GM12878 (cell line): ENCODE measurements at regions not wholly inside any gene's neighbourhood (a gene's known extent, or its start where the extent isn't known, plus 50 kb on each side); places are given as distances from the start of the nearest gene placed in this dataset.

Experiments
- ATAC-seq: fragments of 200-7000 bp; cut with Tn5 transposase; 3 replicates; pipeline ENCODE4 v1.9.1; 2020; ENCODE audit warnings: mild to moderate bottlenecking, moderate library complexity
- BruUV-seq: library from RNA; stranded (reverse); fragments of 400-500 nt; replicated peaks from 2 replicates; lab custom pipeline; 2021; lab: Mats Ljungman, UMichigan
- CTCF ChIA-PET: fragments of 300-600 bp; sonication (Branson Sonifier 250); formaldehyde crosslinking; extraction: SDS; loops from one replicate; lab custom pipeline; 2021; ENCODE audit warnings: inconsistent platforms; lab: Yijun Ruan, JAX
- POLR2A ChIA-PET: fragments of 350-600 bp; formaldehyde crosslinking; extraction: SDS; loops from one replicate; lab custom pipeline; 2021; ENCODE audit warnings: inconsistent platforms; lab: Charles Lee
- RAD21 ChIA-PET: fragments of 300-600 bp; sonication (Branson Sonifier 250); formaldehyde crosslinking; loops from one replicate; lab custom pipeline; 2023; ENCODE audit warnings: antibody characterized with exemption; ENCODE audit not compliant: unreplicated experiment; lab: Charles Lee
- SMC1A ChIA-PET: fragments of 300-600 bp; sonication (Branson Sonifier 250); formaldehyde crosslinking; loops from one replicate; lab custom pipeline; 2023; ENCODE audit not compliant: unreplicated experiment, uncharacterized antibody; lab: Charles Lee
- DNase-seq: peaks from one replicate; pipeline ENCODE4 v3.0.0-alpha.2; 2011; ENCODE audit warnings: low read depth, low spot score
- FAIRE-seq: peaks from 3 replicates; lab custom pipeline; 2011; peaks lifted over from hg19 to GRCh38; lab: Jason Lieb, UNC
- H2AFZ ChIP-seq: 2 replicates; pipeline ENCODE4 v1.6.0; 2011; ENCODE audit warnings: low read depth, low read length, control low read depth; ENCODE audit not compliant: control insufficient read depth
- H3K27ac ChIP-seq: 2 replicates; pipeline ENCODE4 v1.5.1; 2011; ENCODE audit warnings: control low read depth; ENCODE audit not compliant: control insufficient read depth, insufficient read depth
- H3K27me3 ChIP-seq, 2 experiments: replicated peaks in 1 of 2; 2 replicates each; pipeline versions ENCODE4 v1.6.0 to v1.6.1; 2011; ENCODE audit warnings: low read length in 1 of 2; ENCODE audit not compliant: control insufficient read depth in 2 of 2, insufficient read depth in 2 of 2
- H3K36me3 ChIP-seq, 2 experiments: 2 replicates each; pipeline ENCODE4 v1.5.1; 2011; ENCODE audit warnings: low read length in 1 of 2; ENCODE audit not compliant: control insufficient read depth in 2 of 2, insufficient read depth in 2 of 2
- H3K4me1 ChIP-seq: 2 replicates; pipeline ENCODE4 v1.6.1; 2011; ENCODE audit warnings: mild to moderate bottlenecking, low read length, moderate library complexity, mixed read lengths; ENCODE audit not compliant: control insufficient read depth, insufficient read depth
- H3K4me2 ChIP-seq: 2 replicates; pipeline ENCODE4 v1.6.0; 2011; ENCODE audit warnings: control low read depth; ENCODE audit not compliant: control insufficient read depth, insufficient read depth
- H3K4me3 ChIP-seq: fragments of 200-600 bp; sonication (generic); 2 replicates; pipeline ENCODE4 v1.5.1; 2016
- H3K79me2 ChIP-seq: 2 replicates; pipeline ENCODE4 v1.6.0; 2011; ENCODE audit warnings: low read length; ENCODE audit not compliant: control insufficient read depth, insufficient read depth
- H3K9ac ChIP-seq: 2 replicates; pipeline ENCODE4 v1.8.0; 2011; ENCODE audit warnings: low read length, control low read depth, mixed read lengths; ENCODE audit not compliant: control insufficient read depth, insufficient read depth
- H3K9me3 ChIP-seq: replicated peaks from 3 replicates; pipeline ENCODE4 v1.5.1; 2011; ENCODE audit warnings: mild to moderate bottlenecking, low read length; ENCODE audit not compliant: control insufficient read depth, insufficient read depth
- H4K20me1 ChIP-seq: 2 replicates; pipeline ENCODE4 v1.6.0; 2011; ENCODE audit not compliant: control insufficient read depth, insufficient read depth
- ASH2L ChIP-seq: fragments of 300-600, 200-600 bp; sonication (generic); IDR thresholded peaks from 2 replicates; pipeline ENCODE4 v1.6.1; 2017; ENCODE audit warnings: low read depth, mild to moderate bottlenecking, borderline replicate concordance
- CHD4 ChIP-seq: fragments of 200-600 bp; sonication (generic); IDR thresholded peaks from 2 replicates; pipeline ENCODE4 v1.6.1; 2016; ENCODE audit warnings: mild to moderate bottlenecking
- DPF2 ChIP-seq: fragments of 450-650 bp; IDR thresholded peaks from 2 replicates; pipeline ENCODE4 v1.6.1; 2017; ENCODE audit warnings: mild to moderate bottlenecking
- ETV6 ChIP-seq, 2 experiments: fragments of 450-650 bp in 1 of 2; IDR thresholded peaks in 1 of 2; conservative IDR thresholded peaks in 1 of 2; 2 replicates each; pipeline ENCODE4 v1.6.1; 2014; ENCODE audit warnings: antibody characterized with exemption in 1 of 2, borderline replicate concordance in 1 of 2, low read depth in 1 of 2, mild to moderate bottlenecking in 1 of 2, moderate library complexity in 1 of 2
- IRF4 ChIP-seq: IDR thresholded peaks from 2 replicates; pipeline ENCODE4 v1.6.1; 2011; ENCODE audit warnings: low read depth, low read length
- MYB ChIP-seq: fragments of 150-350 bp; IDR thresholded peaks from 2 replicates; pipeline ENCODE4 v1.6.1; 2014; ENCODE audit warnings: mild to moderate bottlenecking, low read depth, low read length, borderline replicate concordance
- POLR2AphosphoS5 ChIP-seq: IDR thresholded peaks from 2 replicates; pipeline ENCODE4 v1.6.1; 2011; ENCODE audit warnings: mild to moderate bottlenecking, low read length, inconsistent platforms
- RCOR1 ChIP-seq: conservative IDR thresholded peaks from 2 replicates; pipeline ENCODE4 v1.6.1; 2012; ENCODE audit warnings: low read depth, low read length, improper control_type of control experiment
- RFX5 ChIP-seq: IDR thresholded peaks from 2 replicates; pipeline ENCODE4 v1.6.1; 2011; ENCODE audit warnings: low read depth, low read length, improper control_type of control experiment
- SMAD1 ChIP-seq: fragments of 450-650 bp; IDR thresholded peaks from 2 replicates; pipeline ENCODE4 v1.6.1; 2018; ENCODE audit warnings: mild to moderate bottlenecking, low read depth; ENCODE audit not compliant: partially characterized antibody
- SPI1 ChIP-seq: IDR thresholded peaks from 2 replicates; pipeline ENCODE4 v1.6.1; 2011; ENCODE audit warnings: low read depth, mild to moderate bottlenecking, low read length, moderate library complexity, borderline replicate concordance; ENCODE audit not compliant: insufficient read depth
- YBX1 ChIP-seq: fragments of 450-650 bp; IDR thresholded peaks from 2 replicates; pipeline ENCODE4 v1.6.1; 2016; ENCODE audit warnings: antibody characterized with exemption
- WGBS: methylation state at CpG from one replicate; pipeline ENCODE4 v1.1.6; 2016; ENCODE audit warnings: low lambda C conversion rate; ENCODE audit not compliant: insufficient replicate concordance, insufficient coverage; ENCODE audit errors: missing lambda C conversion rate; 5-methylcytosine and 5-hydroxymethylcytosine counted together
- in situ Hi-C: fragments of 300-500 bp; cut with MboI; formaldehyde crosslinking; loops from 9 replicates; pipeline ENCODE4 v1.14.3; 2018; ENCODE audit warnings: mixed read lengths
- intact Hi-C: fragments of 100-400 bp; cut with micrococcal nuclease; formaldehyde crosslinking; loops from one replicate; pipeline ENCODE4 v1.14.2; 2022; ENCODE audit not compliant: unreplicated experiment
- TF ChIP-seq, protein P1 (sequence below): IDR thresholded peaks from 2 replicates; pipeline ENCODE4 v1.6.1; 2012; ENCODE audit warnings: low read depth, low read length, improper control_type of control experiment
- TF ChIP-seq, protein P2 (sequence below): fragments of 450-650 bp; IDR thresholded peaks from 2 replicates; pipeline ENCODE4 v1.6.1; 2016; ENCODE audit warnings: mild to moderate bottlenecking
- TF ChIP-seq, protein P3 (sequence below): IDR thresholded peaks from 2 replicates; pipeline ENCODE4 v1.6.1; 2012; ENCODE audit warnings: mild to moderate bottlenecking, low read depth, low read length
- TF ChIP-seq, protein P4 (sequence below): fragments of 450-650 bp; IDR thresholded peaks from 2 replicates; pipeline ENCODE4 v1.6.1; 2017; ENCODE audit warnings: mild to moderate bottlenecking, low read depth, inconsistent platforms; ENCODE audit not compliant: poor library complexity, severe bottlenecking

DNA sequence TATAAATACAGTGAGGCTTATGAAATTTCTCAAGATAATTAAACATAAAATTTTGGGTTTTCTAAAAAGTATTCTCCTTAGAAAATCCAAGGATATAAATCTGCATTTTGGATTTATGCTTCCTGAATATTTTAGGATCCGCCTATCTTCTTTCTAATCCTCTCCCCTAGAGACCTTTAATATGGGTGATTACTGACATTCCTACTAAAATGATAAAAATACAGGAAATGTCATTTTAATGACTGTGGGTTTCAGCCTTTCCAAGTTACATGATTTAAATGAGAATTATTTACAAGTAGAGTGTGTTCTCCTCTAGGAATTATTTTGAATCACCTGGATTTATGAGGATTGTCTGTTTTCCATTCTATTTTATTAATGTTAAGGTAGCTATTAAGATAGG is 150.4 kb downstream of the C7orf25 start (continued):
- no peak for TF ChIP-seq DPF2
- TF ChIP-seq, protein P1, sequence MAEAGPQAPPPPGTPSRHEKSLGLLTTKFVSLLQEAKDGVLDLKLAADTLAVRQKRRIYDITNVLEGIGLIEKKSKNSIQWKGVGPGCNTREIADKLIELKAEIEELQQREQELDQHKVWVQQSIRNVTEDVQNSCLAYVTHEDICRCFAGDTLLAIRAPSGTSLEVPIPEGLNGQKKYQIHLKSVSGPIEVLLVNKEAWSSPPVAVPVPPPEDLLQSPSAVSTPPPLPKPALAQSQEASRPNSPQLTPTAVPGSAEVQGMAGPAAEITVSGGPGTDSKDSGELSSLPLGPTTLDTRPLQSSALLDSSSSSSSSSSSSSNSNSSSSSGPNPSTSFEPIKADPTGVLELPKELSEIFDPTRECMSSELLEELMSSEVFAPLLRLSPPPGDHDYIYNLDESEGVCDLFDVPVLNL = no peak
- TF ChIP-seq SMAD1 = no peak

DNA sequence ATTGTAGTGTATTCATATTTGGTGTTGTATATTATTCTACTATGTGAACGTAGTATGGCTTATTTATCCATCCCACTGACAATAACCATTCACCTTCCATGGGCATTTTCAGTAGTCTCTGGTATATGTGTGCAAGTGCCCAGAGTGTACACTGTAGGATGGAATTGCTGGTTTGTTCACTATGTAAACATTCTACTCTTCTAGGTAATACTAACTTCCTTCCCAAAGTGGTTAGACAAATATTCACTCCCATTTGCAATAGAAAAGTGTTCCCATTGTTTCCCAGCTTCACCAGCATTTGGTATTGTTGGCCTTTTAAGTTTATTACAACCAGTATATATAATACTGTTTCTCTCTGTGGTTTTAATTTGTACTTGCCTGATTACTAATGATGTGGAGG is 153.7 kb downstream of the C7orf25 start:
- ATAC-seq (no peak), DNase-seq (no peak), FAIRE-seq (no peak)
- Histone ChIP-seq H3K27ac (no peak overlapping the region), H3K79me2 (no peaks in the 10 kb centered on the region), H3K4me1 (no peaks in the 10 kb centered on the region), H4K20me1 (no peaks in the 10 kb centered on the region), H3K4me2 (no peak overlapping the region), H3K27me3 (no peaks in the 10 kb centered on the region), H2AFZ (no peak overlapping the region), H3K9me3 (no peaks in the 10 kb centered on the region), H3K36me3 (no peaks in the 10 kb centered on the region), H3K9ac (no peak overlapping the region), H3K4me3 (no peak overlapping the region)
- SMC1A ChIA-PET = no interaction called here
- no TSS peak for BruUV-seq
- 0% methylated on average over 1 of the region's 1 CpG for WGBS
- TF ChIP-seq CHD4 (no peak), ASH2L (no peak), POLR2AphosphoS5 (no peak), ETV6 (conservative IDR thresholded peaks at IDR 0.05 in 1 of 2, IDR thresholded peaks at IDR 0.05 in 1 of 2; ENCODE audit: borderline replicate concordance in 1 of 2, low read depth in 1 of 2) (no peak), SPI1 (no peak), RCOR1 (no peak), IRF4 (no peak), YBX1 (no peak), RFX5 (no peak), MYB (no peak)
- TF ChIP-seq, protein P2, sequence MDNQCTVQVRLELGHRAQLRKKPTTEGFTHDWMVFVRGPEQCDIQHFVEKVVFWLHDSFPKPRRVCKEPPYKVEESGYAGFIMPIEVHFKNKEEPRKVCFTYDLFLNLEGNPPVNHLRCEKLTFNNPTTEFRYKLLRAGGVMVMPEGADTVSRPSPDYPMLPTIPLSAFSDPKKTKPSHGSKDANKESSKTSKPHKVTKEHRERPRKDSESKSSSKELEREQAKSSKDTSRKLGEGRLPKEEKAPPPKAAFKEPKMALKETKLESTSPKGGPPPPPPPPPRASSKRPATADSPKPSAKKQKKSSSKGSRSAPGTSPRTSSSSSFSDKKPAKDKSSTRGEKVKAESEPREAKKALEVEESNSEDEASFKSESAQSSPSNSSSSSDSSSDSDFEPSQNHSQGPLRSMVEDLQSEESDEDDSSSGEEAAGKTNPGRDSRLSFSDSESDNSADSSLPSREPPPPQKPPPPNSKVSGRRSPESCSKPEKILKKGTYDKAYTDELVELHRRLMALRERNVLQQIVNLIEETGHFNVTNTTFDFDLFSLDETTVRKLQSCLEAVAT = no peak
- TF ChIP-seq, protein P3, sequence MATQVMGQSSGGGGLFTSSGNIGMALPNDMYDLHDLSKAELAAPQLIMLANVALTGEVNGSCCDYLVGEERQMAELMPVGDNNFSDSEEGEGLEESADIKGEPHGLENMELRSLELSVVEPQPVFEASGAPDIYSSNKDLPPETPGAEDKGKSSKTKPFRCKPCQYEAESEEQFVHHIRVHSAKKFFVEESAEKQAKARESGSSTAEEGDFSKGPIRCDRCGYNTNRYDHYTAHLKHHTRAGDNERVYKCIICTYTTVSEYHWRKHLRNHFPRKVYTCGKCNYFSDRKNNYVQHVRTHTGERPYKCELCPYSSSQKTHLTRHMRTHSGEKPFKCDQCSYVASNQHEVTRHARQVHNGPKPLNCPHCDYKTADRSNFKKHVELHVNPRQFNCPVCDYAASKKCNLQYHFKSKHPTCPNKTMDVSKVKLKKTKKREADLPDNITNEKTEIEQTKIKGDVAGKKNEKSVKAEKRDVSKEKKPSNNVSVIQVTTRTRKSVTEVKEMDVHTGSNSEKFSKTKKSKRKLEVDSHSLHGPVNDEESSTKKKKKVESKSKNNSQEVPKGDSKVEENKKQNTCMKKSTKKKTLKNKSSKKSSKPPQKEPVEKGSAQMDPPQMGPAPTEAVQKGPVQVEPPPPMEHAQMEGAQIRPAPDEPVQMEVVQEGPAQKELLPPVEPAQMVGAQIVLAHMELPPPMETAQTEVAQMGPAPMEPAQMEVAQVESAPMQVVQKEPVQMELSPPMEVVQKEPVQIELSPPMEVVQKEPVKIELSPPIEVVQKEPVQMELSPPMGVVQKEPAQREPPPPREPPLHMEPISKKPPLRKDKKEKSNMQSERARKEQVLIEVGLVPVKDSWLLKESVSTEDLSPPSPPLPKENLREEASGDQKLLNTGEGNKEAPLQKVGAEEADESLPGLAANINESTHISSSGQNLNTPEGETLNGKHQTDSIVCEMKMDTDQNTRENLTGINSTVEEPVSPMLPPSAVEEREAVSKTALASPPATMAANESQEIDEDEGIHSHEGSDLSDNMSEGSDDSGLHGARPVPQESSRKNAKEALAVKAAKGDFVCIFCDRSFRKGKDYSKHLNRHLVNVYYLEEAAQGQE = no peak
- TF ChIP-seq, protein P4, sequence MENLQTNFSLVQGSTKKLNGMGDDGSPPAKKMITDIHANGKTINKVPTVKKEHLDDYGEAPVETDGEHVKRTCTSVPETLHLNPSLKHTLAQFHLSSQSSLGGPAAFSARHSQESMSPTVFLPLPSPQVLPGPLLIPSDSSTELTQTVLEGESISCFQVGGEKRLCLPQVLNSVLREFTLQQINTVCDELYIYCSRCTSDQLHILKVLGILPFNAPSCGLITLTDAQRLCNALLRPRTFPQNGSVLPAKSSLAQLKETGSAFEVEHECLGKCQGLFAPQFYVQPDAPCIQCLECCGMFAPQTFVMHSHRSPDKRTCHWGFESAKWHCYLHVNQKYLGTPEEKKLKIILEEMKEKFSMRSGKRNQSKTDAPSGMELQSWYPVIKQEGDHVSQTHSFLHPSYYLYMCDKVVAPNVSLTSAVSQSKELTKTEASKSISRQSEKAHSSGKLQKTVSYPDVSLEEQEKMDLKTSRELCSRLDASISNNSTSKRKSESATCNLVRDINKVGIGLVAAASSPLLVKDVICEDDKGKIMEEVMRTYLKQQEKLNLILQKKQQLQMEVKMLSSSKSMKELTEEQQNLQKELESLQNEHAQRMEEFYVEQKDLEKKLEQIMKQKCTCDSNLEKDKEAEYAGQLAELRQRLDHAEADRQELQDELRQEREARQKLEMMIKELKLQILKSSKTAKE = no peak
- intact Hi-C loops = no loop called here
- RAD21 ChIA-PET = no interaction called here
- in situ Hi-C loops = no loop called here
- CTCF ChIA-PET = interaction anchor here (1.1 to 2.7 kb wide), 2 partner anchors 12 to 13 kb away, joined by 5 to 14 read pairs; no protein-coding TSS in a partner anchor
- POLR2A ChIA-PET = no interaction called here
